HUDEP-2 (cell line): ENCODE measurements at regions not wholly inside any gene's neighbourhood (a gene's known extent, or its start where the extent isn't known, plus 50 kb on each side); places are given as distances from the start of the nearest gene placed in this dataset.

ENCODE experiments used
- DNase-seq, 76 experiments: peaks; one replicate each; lab custom pipeline; 2025; ENCODE audit not compliant: unreplicated experiment in 76 of 76; lab: John Stamatoyannopoulos, UW

DNA sequence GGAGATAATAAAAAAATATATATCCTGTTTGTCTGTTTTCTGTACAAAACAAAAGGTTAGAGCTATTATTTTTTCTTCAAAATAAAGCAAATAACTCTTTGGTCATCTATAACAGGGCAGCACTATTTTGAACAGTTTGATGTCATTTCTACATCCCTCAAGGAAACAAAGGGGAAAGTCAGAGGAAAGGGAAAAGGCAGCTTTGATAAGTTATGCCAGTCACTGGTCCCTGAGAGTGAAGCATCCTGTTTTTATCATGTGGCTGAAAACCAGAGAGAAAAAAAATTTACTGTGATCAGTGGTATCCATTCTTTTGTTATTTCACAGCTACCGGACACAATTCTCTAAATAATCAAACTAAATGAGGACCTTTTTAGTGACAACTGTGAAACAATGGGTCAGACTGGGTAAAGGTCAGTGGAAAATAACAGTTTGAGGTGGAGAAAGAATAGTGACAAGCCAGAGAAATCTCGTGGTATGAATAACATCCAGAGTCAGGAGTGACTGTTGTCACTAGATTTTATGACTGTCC, 356.0 kb downstream of the HDGFL1 start:
- no peak for DNase-seq

GRCh38 chr6:22925920-22926789, 356.8 kb downstream of the HDGFL1 start:
- no peak for DNase-seq

DNA sequence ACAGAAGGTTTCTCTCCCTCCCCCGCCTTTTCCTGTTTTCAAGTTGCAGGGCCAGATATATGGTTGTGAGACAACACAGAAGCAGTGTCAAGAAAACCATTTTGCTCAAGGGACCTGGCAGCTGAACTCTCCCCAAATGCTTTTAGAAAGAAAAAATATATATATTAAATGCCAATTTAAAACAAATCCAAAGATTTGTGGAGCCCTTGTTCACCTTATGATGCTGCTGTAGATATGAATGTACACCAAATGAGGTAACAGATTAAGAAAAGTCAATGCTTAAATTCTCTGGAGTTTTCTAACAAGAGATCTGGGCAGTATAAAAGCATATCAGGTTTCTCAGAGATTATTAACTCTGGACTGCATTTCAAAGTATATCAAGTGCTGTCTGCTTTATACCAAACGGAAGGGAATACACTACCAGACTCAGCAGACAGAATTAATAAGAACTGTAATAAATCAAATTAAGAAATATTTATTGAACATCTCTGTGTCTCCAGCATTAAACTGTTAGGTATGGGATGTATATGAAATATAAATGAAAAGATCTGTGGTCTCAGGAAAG, 357.5 kb downstream of the HDGFL1 start:
- DNase-seq = no peak

DNA sequence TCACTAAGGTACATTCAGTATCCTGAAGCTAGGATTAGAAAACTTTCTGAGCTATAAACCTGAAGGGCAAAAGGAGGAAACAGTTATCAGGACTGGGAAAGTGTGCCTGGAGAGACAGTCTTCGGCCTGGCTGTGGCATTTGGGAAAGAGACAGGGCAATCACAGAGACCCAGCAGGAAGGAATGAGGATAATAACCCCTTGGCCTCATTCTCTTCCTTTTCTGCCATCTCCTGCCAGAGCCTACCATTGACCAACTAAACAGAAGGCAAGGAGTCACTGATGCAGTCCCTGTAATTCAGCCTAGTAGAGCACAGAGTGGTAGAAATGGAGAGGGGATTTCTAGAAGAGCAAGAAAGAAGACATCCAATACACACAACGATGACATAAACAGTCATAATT, 359.4 kb downstream of the HDGFL1 start:
- no peak for DNase-seq

DNA sequence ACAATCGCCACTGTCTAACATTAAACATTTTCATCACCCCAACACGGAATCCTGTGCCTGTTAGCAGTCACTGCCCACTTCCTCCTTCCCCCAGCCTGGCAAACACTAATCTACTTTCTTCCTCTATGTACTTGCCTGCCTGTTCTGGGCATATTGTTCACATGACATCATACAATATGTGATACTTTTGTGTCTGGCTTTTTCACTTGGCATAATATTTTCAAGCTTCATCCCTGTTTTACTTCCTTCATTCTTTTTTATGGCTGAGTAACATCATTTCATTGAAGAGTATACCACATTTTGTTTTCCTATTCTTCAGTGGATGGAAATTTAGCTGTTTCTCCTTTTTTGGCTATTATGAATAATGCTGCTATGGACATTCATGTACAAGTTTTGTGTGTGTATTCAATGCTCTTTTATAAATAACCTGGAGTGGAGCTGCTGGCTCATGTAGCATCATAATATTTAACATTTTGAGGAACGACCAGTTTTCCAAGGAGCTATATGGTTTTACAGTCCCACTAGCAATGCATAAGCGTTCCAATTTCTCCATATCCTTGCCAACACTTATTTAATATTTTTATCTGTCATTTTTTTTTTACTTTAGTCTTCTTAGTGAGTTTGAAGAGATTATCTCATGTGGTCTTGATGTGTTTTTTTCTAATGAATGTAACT, 360.1 kb downstream of the HDGFL1 start:
- no peak for DNase-seq

DNA sequence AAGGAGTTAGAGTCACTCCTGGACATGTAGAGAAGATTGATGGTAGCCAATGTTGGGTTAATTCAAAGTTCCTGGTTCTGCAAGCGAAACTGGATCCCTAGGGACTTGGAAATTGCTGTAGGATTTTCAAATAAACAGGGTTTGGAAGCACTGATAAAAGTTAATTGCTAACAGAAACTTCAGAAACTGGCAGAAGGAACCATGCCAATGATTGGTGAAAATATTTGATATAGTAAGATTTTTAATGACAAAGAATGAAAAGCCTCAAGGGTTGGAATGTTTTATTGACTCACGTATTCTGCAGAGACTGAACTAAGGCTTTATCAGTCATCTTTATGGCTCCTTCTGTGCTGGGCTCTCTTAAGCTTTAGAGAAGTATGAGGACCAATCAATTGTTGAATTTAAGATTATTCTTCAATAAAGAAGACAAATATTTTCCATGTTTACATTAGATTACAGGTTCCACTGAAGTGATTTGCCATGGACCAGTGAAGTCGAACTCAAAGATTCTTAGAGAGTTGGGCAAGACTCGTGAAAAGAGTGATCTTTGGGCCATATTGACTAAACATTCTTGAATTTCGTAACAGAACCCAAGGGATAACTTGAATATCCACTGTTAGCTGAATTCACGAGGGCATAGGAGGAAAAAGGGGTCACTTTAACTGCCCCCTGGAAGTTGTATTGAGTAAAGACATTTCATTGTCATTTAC, 371.4 kb downstream of the HDGFL1 start:
- DNase-seq = no peak

- DNase-seq = no peak
Measured at GRCh38 chr6:22942403-22942802, 373.0 kb downstream of the HDGFL1 start.

DNA sequence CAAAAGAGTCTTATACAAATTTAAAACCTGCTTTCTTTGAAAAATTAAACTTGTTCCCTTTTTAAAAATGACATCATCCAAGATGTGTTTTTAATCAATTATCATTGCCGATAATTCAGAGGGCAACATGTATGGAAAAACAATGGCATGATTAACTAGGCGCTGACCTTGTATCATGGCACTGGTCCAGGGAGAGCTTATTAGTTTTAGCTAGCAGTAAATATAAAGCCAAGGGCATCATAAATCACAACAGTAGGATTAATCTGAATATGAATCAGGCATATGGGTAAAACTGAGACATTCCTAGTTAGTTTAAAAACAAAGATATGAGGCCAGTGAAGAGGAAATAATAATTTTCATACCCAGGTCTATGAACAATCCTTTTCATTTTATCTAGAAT, 374.0 kb downstream of the HDGFL1 start:
- no peak for DNase-seq

- no peak for DNase-seq
Measured at GRCh38 chr6:22949967-22950366, 380.6 kb downstream of the HDGFL1 start.

- DNase-seq = no peak
Measured at GRCh38 chr6:22952097-22952496, 382.7 kb downstream of the HDGFL1 start.

GRCh38 chr6:22954749-22955385, 385.5 kb downstream of the HDGFL1 start:
- no peak for DNase-seq

- no peak for DNase-seq
Measured at GRCh38 chr6:22956029-22956681, 386.8 kb downstream of the HDGFL1 start.

DNA sequence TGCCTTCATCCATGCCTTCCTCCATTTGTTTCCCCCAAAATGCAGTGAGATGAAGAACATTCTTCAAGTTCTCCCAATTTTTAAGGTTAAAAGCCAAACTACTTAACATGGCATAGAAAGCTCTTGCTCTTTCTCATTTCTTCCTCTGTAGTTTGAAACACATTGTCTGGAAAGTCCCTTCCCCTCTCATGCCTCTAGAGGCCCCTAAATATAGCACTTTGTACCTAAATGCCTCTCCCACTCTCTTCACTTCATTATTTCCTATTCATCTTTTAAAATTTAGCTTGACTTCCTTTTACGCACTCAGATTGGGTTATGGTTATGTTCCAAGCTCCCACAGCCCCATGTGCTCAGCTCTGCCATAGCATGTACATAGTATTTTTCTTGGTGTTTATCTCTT, 389.3 kb downstream of the HDGFL1 start:
- no peak for DNase-seq

DNA sequence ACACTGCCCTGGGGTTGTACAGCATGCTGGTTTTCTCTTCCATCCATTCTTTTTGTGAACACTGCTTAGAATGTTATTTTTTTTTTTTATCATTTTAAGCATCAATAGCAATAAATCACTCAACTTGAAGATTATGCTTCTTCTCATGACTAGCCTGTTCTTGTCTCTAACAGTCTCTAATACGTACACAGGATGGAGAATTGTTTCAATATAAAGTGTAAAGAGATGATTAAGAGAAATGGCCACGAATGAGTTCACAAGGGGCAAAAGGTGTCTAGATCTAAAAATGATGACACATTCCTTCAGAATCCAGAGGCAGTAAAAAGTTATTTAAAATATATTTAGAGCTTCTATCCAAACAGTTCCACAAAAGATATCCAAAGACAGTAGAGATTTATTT, 390.2 kb downstream of the HDGFL1 start:
- no peak for DNase-seq

- DNase-seq = no peak
Measured at GRCh38 chr6:22964334-22964733, 395.0 kb downstream of the HDGFL1 start.

GRCh38 chr6:22965889-22966288, 396.5 kb downstream of the HDGFL1 start:
- DNase-seq = no peak

GRCh38 chr6:22966691-22967422, 397.5 kb downstream of the HDGFL1 start:
- no peak for DNase-seq

GRCh38 chr6:22970004-22970403, 400.6 kb downstream of the HDGFL1 start:
- DNase-seq = no peak

- DNase-seq = no peak
Measured at GRCh38 chr6:22972771-22973170, 403.4 kb downstream of the HDGFL1 start.
